Thoracic aorta (tissue), 2 donors: ENCODE measurements at regions not wholly inside any gene's neighbourhood (a gene's known extent, or its start where the extent isn't known, plus 50 kb on each side); places are given as distances from the start of the nearest gene placed in this dataset.

Experiments
- ATAC-seq: fragments of 150-250 bp; one replicate; pipeline ENCODE4 v1.8.0; 2017; ENCODE audit warnings: low read depth; ENCODE audit not compliant: insufficient number of reproducible peaks, low FRiP score
- DNase-seq: peaks from one replicate; pipeline ENCODE4 v3.0.0-alpha.2; 2020; ENCODE audit warnings: low spot score
- H3K27ac ChIP-seq, 2 donors: fragments of 200-600 bp; sonication (generic); 1 replicate in 1 of 2; 2 replicates in 1 of 2; pipeline ENCODE4 v1.5.1; 2016; ENCODE audit warnings: mild to moderate bottlenecking in 2 of 2, moderate library complexity in 2 of 2
- H3K27me3 ChIP-seq: fragments of 200-600 bp; sonication (generic); replicated peaks from 2 replicates; pipeline ENCODE4 v1.6.0; 2016; ENCODE audit warnings: mild to moderate bottlenecking; ENCODE audit not compliant: insufficient read depth
- H3K36me3 ChIP-seq: fragments of 200-600 bp; sonication (generic); one replicate; pipeline ENCODE4 v1.5.1; 2016
- H3K4me1 ChIP-seq, 2 donors: fragments of 200-600 bp; sonication (generic); 1 replicate in 1 of 2; 2 replicates in 1 of 2; pipeline versions ENCODE4 v1.5.1 to v1.6.0; 2016; ENCODE audit warnings: low read depth in 2 of 2, mild to moderate bottlenecking in 1 of 2; ENCODE audit not compliant: control insufficient read depth in 1 of 2
- H3K4me3 ChIP-seq: fragments of 200-600 bp; sonication (generic); 2 replicates; pipeline ENCODE4 v1.5.1; 2016; ENCODE audit warnings: mild to moderate bottlenecking
- H3K9me3 ChIP-seq: fragments of 200-600 bp; sonication (generic); 2 replicates; pipeline ENCODE4 v1.5.1; 2016
- CTCF ChIP-seq: fragments of 200-600 bp; sonication (generic); IDR thresholded peaks from one replicate; pipeline ENCODE4 v1.5.1; 2019; ENCODE audit warnings: antibody characterized with exemption

- H3K9me3 ChIP-seq, result no peaks in the 10 kb centered on the region
- no peak for ATAC-seq
These were observed 238.7 kb downstream of the BMP7 start for GRCh38 chr20:57027777-57028176.

GRCh38 chr20:57030611-57031600, 235.5 kb downstream of the BMP7 start:
- Histone ChIP-seq H3K4me1 (no peaks in the 10 kb centered on the region), H3K4me3 (no peak overlapping the region), H3K36me3 (no peaks in the 10 kb centered on the region), H3K9me3 (no peaks in the 10 kb centered on the region), H3K27ac (no peak overlapping the region), H3K27me3 (no peaks in the 10 kb centered on the region)
- TF ChIP-seq CTCF, result no peak
- DNase-seq (no peak), ATAC-seq (no peak)

More at GRCh38 chr20:57027777-57028176, 238.7 kb downstream of the BMP7 start:
- TF ChIP-seq CTCF, result no peak
- no peaks in the 10 kb centered on the region for H3K4me1 ChIP-seq
- DNase-seq, result no peak
- H3K36me3 ChIP-seq, result no peaks in the 10 kb centered on the region
- no peak overlapping the region for H3K27ac ChIP-seq
- H3K27me3 ChIP-seq, result no peaks in the 10 kb centered on the region
- no peak overlapping the region for H3K4me3 ChIP-seq

- Histone ChIP-seq H3K4me1 (no peaks in the 10 kb centered on the region), H3K4me3 (no peak overlapping the region)
- no peak for TF ChIP-seq CTCF
These were observed 234.5 kb downstream of the BMP7 start for GRCh38 chr20:57031867-57032355.

GRCh38 chr20:57032847-57033246, 233.6 kb downstream of the BMP7 start:
- H3K4me1 ChIP-seq, result no peaks in the 10 kb centered on the region
- H3K27me3 ChIP-seq, result no peaks in the 10 kb centered on the region
- H3K9me3 ChIP-seq, result no peaks in the 10 kb centered on the region
- H3K27ac ChIP-seq, result no peak overlapping the region
- H3K36me3 ChIP-seq, result no peaks in the 10 kb centered on the region
- ATAC-seq (no peak), DNase-seq (no peak)
- H3K4me3 ChIP-seq, result no peak overlapping the region
- TF ChIP-seq CTCF, result no peak

More at GRCh38 chr20:57031867-57032355, 234.5 kb downstream of the BMP7 start:
- no peak for ATAC-seq
- H3K9me3 ChIP-seq, result no peaks in the 10 kb centered on the region
- DNase-seq, result no peak
- no peak overlapping the region for H3K27ac ChIP-seq
- no peaks in the 10 kb centered on the region for H3K27me3 ChIP-seq
- H3K36me3 ChIP-seq, result no peaks in the 10 kb centered on the region

- H3K9me3 ChIP-seq, result no peaks in the 10 kb centered on the region
- no peak overlapping the region for H3K27ac ChIP-seq
- DNase-seq, result no peak
- no peak for TF ChIP-seq CTCF
- no peaks in the 10 kb centered on the region for H3K27me3 ChIP-seq
- no peak overlapping the region for H3K4me3 ChIP-seq
- ATAC-seq, result no peak
- H3K36me3 ChIP-seq, result no peaks in the 10 kb centered on the region
- no peaks in the 10 kb centered on the region for H3K4me1 ChIP-seq
These were observed 232.4 kb downstream of the BMP7 start for GRCh38 chr20:57034001-57034400.
